HG02852 (cell line): ENCODE measurements at regions not wholly inside any gene's neighbourhood (a gene's known extent, or its start where the extent isn't known, plus 50 kb on each side); places are given as distances from the start of the nearest gene placed in this dataset.

Source experiments
- ATAC-seq: cut with Tn5 transposase; IDR thresholded peaks from one replicate; pipeline ENCODE4 v1.9.1; 2021; ENCODE audit warnings: mild to moderate bottlenecking, moderate library complexity; ENCODE audit not compliant: unreplicated experiment

GRCh38 chr5:52710310-52710971, 77.3 kb upstream of the ITGA1 start:
- ATAC-seq: no peak

- no peak for ATAC-seq
Measured at GRCh38 chr5:52710972-52711596, 76.6 kb upstream of the ITGA1 start.

GRCh38 chr5:52712354-52712753, 75.4 kb upstream of the ITGA1 start:
- no peak for ATAC-seq

GRCh38 chr5:52725065-52725746, 62.5 kb upstream of the ITGA1 start:
- ATAC-seq: peak; percentile 96

GRCh38 chr5:52725808-52726207, 61.9 kb upstream of the ITGA1 start:
- no peak for ATAC-seq

GRCh38 chr5:52727020-52727419, 60.7 kb upstream of the ITGA1 start:
- ATAC-seq: no peak

- ATAC-seq: no peak
Measured at GRCh38 chr5:52727576-52727975, 60.1 kb upstream of the ITGA1 start.

GRCh38 chr5:52728224-52728623, 59.5 kb upstream of the ITGA1 start:
- no peak for ATAC-seq

- ATAC-seq: no peak
Measured at GRCh38 chr5:52728686-52729085, 59.0 kb upstream of the ITGA1 start.

- ATAC-seq: no peak
Measured at GRCh38 chr5:52731274-52732027, 56.3 kb upstream of the ITGA1 start.

GRCh38 chr5:52734557-52734956, 53.2 kb upstream of the ITGA1 start:
- ATAC-seq: no peak

GRCh38 chr5:52735139-52735538, 52.6 kb upstream of the ITGA1 start:
- ATAC-seq: no peak
